A673 (cell line): ENCODE measurements at regions not wholly inside any gene's neighbourhood (a gene's known extent, or its start where the extent isn't known, plus 50 kb on each side); places are given as distances from the start of the nearest gene placed in this dataset.

ENCODE experiments used
- BruUV-seq: library from RNA; stranded (reverse); fragments of 400-500 nt; replicated peaks from 2 replicates; lab custom pipeline; 2021; lab: Mats Ljungman, UMichigan
- CTCF ChIA-PET: fragments of 300-600 bp; sonication (Branson Sonifier 250); formaldehyde crosslinking; loops from one replicate; lab custom pipeline; 2022; ENCODE audit warnings: antibody characterized with exemption; lab: Charles Lee
- POLR2A ChIA-PET: fragments of 300-600 bp; sonication (Branson Sonifier 250); formaldehyde crosslinking; loops from one replicate; lab custom pipeline; 2022; ENCODE audit warnings: antibody characterized with exemption; ENCODE audit not compliant: low non-redundant PET; lab: Charles Lee
- DNase-seq: peaks from one replicate; pipeline ENCODE4 v3.0.0-alpha.2; 2015; ENCODE audit warnings: low spot score
- H3K27ac ChIP-seq: fragments of 200-600 bp; sonication (generic); 2 replicates; pipeline ENCODE4 v1.5.1; 2016; ENCODE audit warnings: mixed run types, low read depth, mild to moderate bottlenecking, mixed read lengths, antibody characterized with exemption, low read length; ENCODE audit not compliant: poor library complexity, severe bottlenecking
- H3K27me3 ChIP-seq: fragments of 200-600 bp; sonication (generic); replicated peaks from 2 replicates; pipeline ENCODE4 v1.6.1; 2017; ENCODE audit warnings: mixed run types, low read depth, mild to moderate bottlenecking, mixed read lengths, antibody characterized with exemption, low read length; ENCODE audit not compliant: insufficient read depth, poor library complexity
- H3K36me3 ChIP-seq: fragments of 200-600 bp; sonication (generic); 2 replicates; pipeline ENCODE4 v1.6.1; 2016; ENCODE audit warnings: mixed run types, mild to moderate bottlenecking, mixed read lengths, antibody characterized with exemption, low read length; ENCODE audit not compliant: insufficient read depth, poor library complexity, severe bottlenecking
- H3K4me1 ChIP-seq: fragments of 200-600 bp; sonication (generic); 2 replicates; pipeline ENCODE4 v1.6.1; 2017; ENCODE audit warnings: mixed run types, mild to moderate bottlenecking, mixed read lengths, antibody characterized with exemption, low read length; ENCODE audit not compliant: insufficient read depth, poor library complexity, severe bottlenecking
- H3K4me3 ChIP-seq: fragments of 200-600 bp; sonication (generic); 2 replicates; pipeline ENCODE4 v1.5.1; 2016; ENCODE audit warnings: low read depth, mixed run types, mild to moderate bottlenecking, mixed read lengths, low read length; ENCODE audit not compliant: poor library complexity, severe bottlenecking
- H3K9me3 ChIP-seq: fragments of 200-600 bp; sonication (generic); 2 replicates; pipeline ENCODE4 v1.6.1; 2016; ENCODE audit warnings: mixed run types, low read depth, mild to moderate bottlenecking, mixed read lengths, antibody characterized with exemption, low read length; ENCODE audit not compliant: poor library complexity, severe bottlenecking
- CTCF ChIP-seq: fragments of 300-800, 200-600 bp; sonication (generic); conservative IDR thresholded peaks from 2 replicates; pipeline ENCODE4 v1.5.1; 2017; ENCODE audit warnings: low read depth, mild to moderate bottlenecking, antibody characterized with exemption, low read length, moderate library complexity, mixed read lengths
- EZH2 ChIP-seq: fragments of 200-600 bp; sonication (generic); IDR thresholded peaks from 2 replicates; pipeline ENCODE4 v1.6.1; 2017; ENCODE audit warnings: borderline replicate concordance, low read depth, mild to moderate bottlenecking, mixed read lengths, antibody characterized with exemption, low read length; ENCODE audit not compliant: poor library complexity, severe bottlenecking
- intact Hi-C: fragments of 100-400 bp; cut with micrococcal nuclease; formaldehyde crosslinking; loops from one replicate; pipeline ENCODE4 v1.10.0; 2022; ENCODE audit not compliant: unreplicated experiment

GRCh38 chr4:20487446-20487845 lies 212.8 kb upstream of the PACRGL start:
- TF ChIP-seq CTCF: no peak
- TF ChIP-seq EZH2: no peak
- POLR2A ChIA-PET: interaction anchor here (0.5 kb wide), 1 partner anchor 706 kb away, joined by 3 read pairs; no protein-coding TSS in a partner anchor

GRCh38 chr4:20487852-20488251 lies 212.4 kb upstream of the PACRGL start:
- BruUV-seq: no TSS peak
- H3K4me1 ChIP-seq: peaks cover 14% of the 10 kb centered on the region
- no peak overlapping the region for H3K27ac ChIP-seq
- H3K4me3 ChIP-seq: no peak overlapping the region
- H3K9me3 ChIP-seq: no peaks in the 10 kb centered on the region
- CTCF ChIA-PET: no interaction called here
- intact Hi-C loops: no loop called here
- TF ChIP-seq EZH2 (no peak), CTCF (no peak)
- POLR2A ChIA-PET: interaction anchor here (0.5 kb wide), 1 partner anchor 706 kb away, joined by 3 read pairs; no protein-coding TSS in a partner anchor
- no peaks in the 10 kb centered on the region for H3K36me3 ChIP-seq
- no peaks in the 10 kb centered on the region for H3K27me3 ChIP-seq
- peak; percentile 43 for DNase-seq

More at GRCh38 chr4:20487446-20487845, 212.8 kb upstream of the PACRGL start:
- BruUV-seq: no TSS peak
- no peaks in the 10 kb centered on the region for H3K9me3 ChIP-seq
- CTCF ChIA-PET: no interaction called here
- H3K27ac ChIP-seq: no peak overlapping the region
- DNase-seq: no peak
- H3K4me1 ChIP-seq: peaks cover 14% of the 10 kb centered on the region
- intact Hi-C loops: no loop called here
- no peaks in the 10 kb centered on the region for H3K27me3 ChIP-seq
- no peak overlapping the region for H3K4me3 ChIP-seq
- H3K36me3 ChIP-seq: no peaks in the 10 kb centered on the region

GRCh38 chr4:20490734-20491133 lies 209.5 kb upstream of the PACRGL start:
- H3K4me1 ChIP-seq: peaks cover 14% of the 10 kb centered on the region
- no peak overlapping the region for H3K27ac ChIP-seq
- no peak overlapping the region for H3K4me3 ChIP-seq
- no peaks in the 10 kb centered on the region for H3K27me3 ChIP-seq
- intact Hi-C loops: no loop called here
- DNase-seq: no peak
- no peaks in the 10 kb centered on the region for H3K36me3 ChIP-seq
- no peak for TF ChIP-seq CTCF
- TF ChIP-seq EZH2: no peak
- ChIA-PET CTCF (no interaction called here), POLR2A (no interaction called here)
- BruUV-seq: no TSS peak
- no peaks in the 10 kb centered on the region for H3K9me3 ChIP-seq
